Common myeloid progenitor, CD34-positive (primary cell): ENCODE measurements at regions not wholly inside any gene's neighbourhood (a gene's known extent, or its start where the extent isn't known, plus 50 kb on each side); places are given as distances from the start of the nearest gene placed in this dataset.

ENCODE experiments used
- CTCF ChIA-PET: fragments of 350-600 bp; sonication (Branson Sonifier 250); formaldehyde crosslinking; loops from one replicate; lab custom pipeline; 2021; ENCODE audit warnings: antibody characterized with exemption; lab: Charles Lee
- POLR2A ChIA-PET: fragments of 350-600 bp; sonication (Branson Sonifier 250); formaldehyde crosslinking; loops from one replicate; lab custom pipeline; 2021; ENCODE audit warnings: antibody characterized with exemption; lab: Charles Lee
- DNase-seq, 3 donors: peaks; one replicate each; pipeline versions ENCODE4 v3.0.0 to v3.0.0-alpha.2; 2013
- H3K27ac ChIP-seq, 2 experiments: 1 replicate in 1 of 2; 2 replicates in 1 of 2; pipeline ENCODE4 v1.7.0; 2013; ENCODE audit warnings: inconsistent platforms in 2 of 2, low read length in 2 of 2, mild to moderate bottlenecking in 2 of 2, low read depth in 1 of 2, moderate library complexity in 1 of 2; ENCODE audit not compliant: severe bottlenecking in 2 of 2, insufficient read depth in 1 of 2, poor library complexity in 1 of 2
- H3K27me3 ChIP-seq, 5 experiments: replicated peaks in 2 of 5; 1 replicate in 3 of 5; 2 replicates in 2 of 5; pipeline versions ENCODE4 v1.6.1 to v1.7.0; 2013; ENCODE audit warnings: low read length in 4 of 5, mild to moderate bottlenecking in 2 of 5, moderate library complexity in 2 of 5, inconsistent platforms in 1 of 5; ENCODE audit not compliant: insufficient read depth in 5 of 5, control insufficient read depth in 4 of 5
- H3K36me3 ChIP-seq, 4 experiments: 1 replicate in 2 of 4; 2 replicates in 2 of 4; pipeline versions ENCODE4 v1.6.1 to v1.7.0; 2013; ENCODE audit warnings: low read length in 3 of 4, control low read depth in 1 of 4, mild to moderate bottlenecking in 1 of 4; ENCODE audit not compliant: control insufficient read depth in 4 of 4, insufficient read depth in 4 of 4
- H3K4me1 ChIP-seq, 4 experiments: 1 replicate in 3 of 4; 2 replicates in 1 of 4; pipeline versions ENCODE4 v1.6.1 to v1.7.1; 2013; ENCODE audit warnings: low read length in 3 of 4, mild to moderate bottlenecking in 3 of 4, control low read depth in 1 of 4, inconsistent platforms in 1 of 4, moderate library complexity in 1 of 4; ENCODE audit not compliant: control insufficient read depth in 4 of 4, insufficient read depth in 4 of 4; ENCODE audit errors: control extremely low read depth in 1 of 4
- H3K4me3 ChIP-seq, 7 experiments: 1 replicate in 4 of 7; 2 replicates in 3 of 7; pipeline versions ENCODE4 v1.5.1 to v1.7.0; 2013; ENCODE audit warnings: mild to moderate bottlenecking in 7 of 7, low read length in 6 of 7, moderate library complexity in 6 of 7, inconsistent platforms in 2 of 7, low read depth in 2 of 7, control low read depth in 1 of 7; ENCODE audit not compliant: insufficient read depth in 4 of 7, control insufficient read depth in 1 of 7; ENCODE audit errors: extremely low read depth in 1 of 7
- H3K9me3 ChIP-seq, 5 experiments: 1 replicate in 4 of 5; 2 replicates in 1 of 5; pipeline versions ENCODE4 v1.6.1 to v1.7.1; 2013; ENCODE audit warnings: low read length in 4 of 5, mild to moderate bottlenecking in 2 of 5, inconsistent platforms in 1 of 5, low read depth in 1 of 5, moderate library complexity in 1 of 5; ENCODE audit not compliant: control insufficient read depth in 4 of 5, insufficient read depth in 2 of 5; ENCODE audit errors: control extremely low read depth in 1 of 5
- WGBS: methylation state at CpG from one replicate; pipeline ENCODE4 v1.1.5; 2013; ENCODE audit not compliant: insufficient coverage; 5-methylcytosine and 5-hydroxymethylcytosine counted together

DNA sequence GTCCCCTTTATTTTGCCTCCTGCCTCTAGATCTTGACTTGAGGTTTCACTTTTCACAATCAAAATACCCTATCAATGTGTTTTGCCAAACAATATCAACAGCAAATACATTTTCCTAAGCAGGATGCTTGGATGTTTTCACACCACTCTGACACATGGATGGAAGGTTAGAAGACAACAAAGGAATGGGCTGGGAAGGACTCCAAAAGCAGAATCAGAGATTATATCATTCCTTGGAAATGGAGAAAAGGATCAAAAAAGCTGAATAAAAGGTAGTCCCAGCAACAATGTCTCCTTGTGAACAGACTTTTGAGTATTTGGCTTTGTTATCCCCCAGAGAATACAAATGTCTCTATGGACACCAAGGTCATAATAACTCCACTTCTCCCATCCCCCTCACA is 170.8 kb downstream of the ETAA1 start:
- H3K27ac ChIP-seq, result no peak overlapping the region
- ChIA-PET CTCF (interaction anchor here (1.0 kb wide), 1 partner anchor 11 kb away, joined by 3 read pairs; no protein-coding TSS in a partner anchor), POLR2A (no interaction called here)
- no peaks in the 10 kb centered on the region for H3K36me3 ChIP-seq
- H3K4me1 ChIP-seq, result no peaks in the 10 kb centered on the region
- no peak for DNase-seq
- peaks cover 0 to 3% (median 0%) of the 10 kb centered on the region in 5 experiments for H3K9me3 ChIP-seq
- no peaks in the 10 kb centered on the region for H3K27me3 ChIP-seq
- no peak overlapping the region for H3K4me3 ChIP-seq

DNA sequence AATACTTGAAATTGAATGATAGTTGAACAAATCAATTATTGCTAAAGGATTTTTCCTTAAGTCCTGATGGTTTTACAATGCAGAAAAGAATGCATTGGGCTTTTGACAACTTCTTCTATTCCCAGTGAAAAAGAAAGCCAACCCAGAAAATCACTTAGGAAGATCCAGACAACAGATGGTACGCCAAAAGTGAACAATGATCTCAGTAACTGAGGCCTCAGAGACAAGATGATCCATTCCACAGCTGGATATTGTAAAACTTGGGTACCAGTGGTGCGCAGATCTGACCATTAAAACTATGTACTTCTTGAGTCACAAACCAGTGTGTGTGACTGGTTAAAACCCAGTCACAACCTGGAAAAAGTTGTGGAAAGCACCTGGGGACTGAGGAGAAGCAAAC is 173.5 kb downstream of the ETAA1 start:
- ChIA-PET CTCF (no interaction called here), POLR2A (no interaction called here)
- DNase-seq, result no peak
- 94% methylated on average over 2 of the region's 2 CpGs for WGBS
- Histone ChIP-seq H3K27me3 (no peaks in the 10 kb centered on the region), H3K4me3 (no peak overlapping the region), H3K27ac (no peak overlapping the region), H3K4me1 (no peaks in the 10 kb centered on the region), H3K36me3 (no peaks in the 10 kb centered on the region), H3K9me3 (peaks cover 0 to 3% (median 0%) of the 10 kb centered on the region in 5 experiments)

DNA sequence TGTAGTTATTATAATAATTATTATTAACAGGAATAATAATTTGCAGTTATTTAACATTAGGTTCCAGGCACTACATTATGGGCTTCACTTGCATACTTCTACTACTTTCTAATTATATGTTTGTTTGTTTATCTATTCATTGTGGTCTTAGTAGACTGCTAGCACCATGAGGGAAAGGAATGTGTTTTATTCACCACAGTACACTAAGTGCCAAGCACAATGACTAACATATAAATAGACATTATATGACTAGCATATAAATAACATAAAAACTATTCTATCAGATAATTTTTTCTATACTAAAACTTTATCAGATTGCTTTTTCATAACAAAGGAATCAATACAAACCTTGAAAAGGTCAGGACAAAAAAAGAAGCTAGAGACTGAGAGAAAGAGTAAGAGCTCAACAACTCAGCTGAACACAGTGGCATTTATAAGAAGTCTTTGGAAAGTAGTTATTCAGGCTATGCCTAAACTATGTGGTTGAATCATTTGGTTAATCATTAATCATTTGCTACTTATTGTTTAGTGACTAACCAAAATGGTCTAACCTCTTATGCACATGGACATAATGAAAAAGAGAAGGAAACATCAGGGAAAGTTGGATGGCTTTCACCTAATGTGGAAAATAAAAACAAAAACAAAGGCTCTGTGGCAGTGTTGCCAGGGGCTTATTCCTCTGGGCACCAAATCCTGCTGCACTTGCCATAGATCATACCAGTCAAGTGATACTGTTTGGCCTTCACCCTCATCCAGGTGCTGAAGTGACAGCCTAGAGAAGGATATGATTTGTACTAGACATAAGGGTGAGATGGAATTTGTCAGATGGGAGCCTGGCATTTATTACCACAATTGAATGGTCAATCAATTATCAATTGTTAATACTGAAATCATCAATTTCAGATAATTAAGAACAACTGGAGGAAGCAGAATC is 174.9 kb downstream of the ETAA1 start:
- Histone ChIP-seq H3K36me3 (no peaks in the 10 kb centered on the region), H3K4me1 (no peaks in the 10 kb centered on the region), H3K9me3 (peaks cover 0 to 3% (median 0%) of the 10 kb centered on the region in 5 experiments), H3K27ac (no peak overlapping the region), H3K27me3 (no peaks in the 10 kb centered on the region), H3K4me3 (no peak overlapping the region)
- CTCF ChIA-PET, result no interaction called here
- no peak for DNase-seq
- POLR2A ChIA-PET, result no interaction called here

DNA sequence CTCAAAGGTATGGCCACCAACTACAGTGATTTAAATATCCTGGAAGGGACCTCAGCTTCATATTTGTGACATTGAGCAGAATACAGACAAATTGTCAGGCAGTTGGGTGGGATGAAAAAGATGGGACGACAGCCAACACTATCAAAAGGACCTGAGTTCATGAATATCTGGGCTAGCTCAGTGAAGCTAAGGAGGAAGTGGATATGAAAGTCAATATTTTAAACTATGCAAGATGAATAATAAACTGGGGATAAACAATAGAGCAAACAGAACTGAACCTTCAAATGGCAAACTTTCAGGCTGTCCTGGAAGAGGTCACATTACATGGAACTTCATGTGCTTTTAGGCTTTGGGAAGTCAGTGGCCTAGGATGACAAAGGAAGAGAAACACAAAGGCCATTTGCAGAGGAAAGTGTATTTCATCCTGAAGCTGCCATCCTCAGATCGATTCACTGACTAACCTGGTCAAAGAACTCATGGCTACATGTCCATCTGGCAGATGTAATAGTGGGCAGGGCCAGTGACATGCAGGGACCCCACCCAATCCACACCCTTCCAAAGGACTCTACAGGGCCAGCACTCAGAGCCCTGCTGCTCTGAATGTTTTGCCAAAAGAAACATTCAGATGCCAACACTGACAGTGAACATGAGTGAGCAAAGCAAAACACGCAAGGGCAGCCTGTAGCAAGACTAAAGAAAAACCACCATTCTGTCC is 175.7 kb downstream of the ETAA1 start:
- no peaks in the 10 kb centered on the region for H3K27me3 ChIP-seq
- POLR2A ChIA-PET, result no interaction called here
- no peak for DNase-seq
- no peaks in the 10 kb centered on the region for H3K36me3 ChIP-seq
- CTCF ChIA-PET, result no interaction called here
- 63% methylated on average over 3 of the region's 3 CpGs for WGBS
- peaks cover 0 to 5% (median 3%) of the 10 kb centered on the region in 5 experiments for H3K9me3 ChIP-seq
- no peaks in the 10 kb centered on the region for H3K4me1 ChIP-seq
- no peak overlapping the region for H3K27ac ChIP-seq
- no peak overlapping the region for H3K4me3 ChIP-seq

DNA sequence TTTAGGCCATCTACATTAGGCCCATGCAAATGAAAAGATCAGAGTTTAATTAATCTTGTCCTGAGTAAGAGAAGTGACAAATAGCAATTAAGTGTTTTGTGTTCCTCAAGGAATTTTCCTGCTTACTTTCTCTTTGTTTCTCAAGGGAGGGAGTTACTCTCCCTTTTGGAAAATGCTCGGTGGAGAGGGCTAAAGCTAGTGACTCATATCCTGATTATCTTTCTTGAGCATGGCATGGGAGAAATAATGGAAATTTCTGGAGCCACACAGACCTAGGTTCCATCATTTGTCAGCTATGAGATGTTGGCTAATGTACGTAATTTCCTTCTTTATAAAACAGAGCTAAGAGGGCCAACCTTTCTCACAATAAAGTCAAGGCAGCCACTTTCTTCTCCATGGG is 177.1 kb downstream of the ETAA1 start:
- peaks cover 0 to 5% (median 0%) of the 10 kb centered on the region in 4 experiments for H3K4me1 ChIP-seq
- ChIA-PET CTCF (no interaction called here), POLR2A (no interaction called here)
- H3K9me3 ChIP-seq, result peaks cover 0 to 7% (median 3%) of the 10 kb centered on the region in 5 experiments
- no peak overlapping the region for H3K27ac ChIP-seq
- no peaks in the 10 kb centered on the region for H3K36me3 ChIP-seq
- no peaks in the 10 kb centered on the region for H3K27me3 ChIP-seq
- no peak for DNase-seq
- whole genome bisulfite sequencing, result 100% methylated on average over 2 of the region's 2 CpGs
- H3K4me3 ChIP-seq, result no peak overlapping the region

DNA sequence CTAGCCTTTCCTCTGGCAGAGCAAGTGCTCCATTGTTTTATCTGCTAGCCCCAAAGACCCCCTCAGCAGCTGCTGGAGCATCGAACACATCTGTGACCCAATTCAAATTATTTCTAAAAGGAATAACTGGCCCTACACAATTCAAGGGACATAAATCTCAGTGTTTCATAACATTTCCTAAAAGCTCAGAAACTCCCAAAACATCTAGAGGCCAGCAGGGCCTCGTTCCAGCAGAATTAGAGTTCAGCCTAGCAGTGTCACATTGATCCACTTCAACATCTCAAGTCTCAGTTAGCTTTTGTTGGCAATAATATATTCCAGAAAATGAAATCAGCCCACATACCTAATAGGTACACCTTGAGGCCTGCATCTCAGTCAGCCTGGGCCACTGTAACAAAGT is 179.1 kb downstream of the ETAA1 start:
- Histone ChIP-seq H3K9me3 (peaks cover 0 to 5% (median 3%) of the 10 kb centered on the region in 5 experiments), H3K4me3 (no peak overlapping the region), H3K36me3 (no peaks in the 10 kb centered on the region), H3K27ac (no peak overlapping the region), H3K27me3 (no peaks in the 10 kb centered on the region), H3K4me1 (peaks cover 0 to 9% (median 1%) of the 10 kb centered on the region in 4 experiments)
- WGBS, result 83% methylated on average over 1 of the region's 2 CpGs
- CTCF ChIA-PET, result no interaction called here
- DNase-seq, result no peak
- POLR2A ChIA-PET, result interaction anchor here (1.2 kb wide), 1 partner anchor 10 kb away, joined by 3 read pairs; no protein-coding TSS in a partner anchor

DNA sequence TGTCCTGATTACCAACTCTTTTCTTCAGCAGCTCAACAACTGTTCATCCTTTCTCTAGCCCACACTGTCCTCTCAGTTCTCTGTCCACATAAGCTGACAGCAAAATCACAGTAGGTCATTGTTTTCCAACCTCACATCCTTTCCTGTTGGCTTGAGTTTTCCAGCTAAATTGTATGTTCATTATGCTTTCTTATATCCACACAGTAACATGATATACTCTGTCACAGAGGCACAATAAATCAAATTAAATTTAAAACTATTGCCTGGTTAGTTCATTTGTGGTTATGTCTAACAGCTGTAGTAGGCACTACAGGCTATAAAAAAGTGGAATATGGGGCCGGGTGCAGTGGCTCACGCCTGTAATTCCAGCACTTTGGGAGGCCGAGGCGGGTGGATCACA is 179.9 kb downstream of the ETAA1 start:
- WGBS, result no CpG with 5 or more reads among the region's 4 CpGs
- Histone ChIP-seq H3K27ac (no peak overlapping the region), H3K27me3 (no peaks in the 10 kb centered on the region), H3K36me3 (no peaks in the 10 kb centered on the region), H3K4me1 (peaks cover 0 to 9% (median 1%) of the 10 kb centered on the region in 4 experiments), H3K4me3 (no peak overlapping the region), H3K9me3 (peaks cover 0 to 10% (median 3%) of the 10 kb centered on the region in 5 experiments)
- ChIA-PET POLR2A (interaction anchor here (1.2 kb wide), 1 partner anchor 11 kb away, joined by 3 read pairs; no protein-coding TSS in a partner anchor), CTCF (no interaction called here)
- no peak for DNase-seq
